ENCODE measurements at regions not wholly inside any gene's neighbourhood (a gene's known extent, or its start where the extent isn't known, plus 50 kb on each side); places are given as distances from the start of the nearest gene placed in this dataset.
A peak's percentile ranks its signal among the peaks of the same experiment; 100 is the strongest.

GRCh38 chr1:195328102-195328501 is 1280.1 kb downstream of the KCNT2 start:
- no peak for DNase-seq

- no peak for DNase-seq
Measured at GRCh38 chr1:195327361-195327760, 1280.9 kb downstream of the KCNT2 start.

GRCh38 chr1:195326325-195326724 is 1281.9 kb downstream of the KCNT2 start:
- no peak for DNase-seq

- DNase-seq, result no peak
Measured at GRCh38 chr1:195325181-195325580, 1283.1 kb downstream of the KCNT2 start.

DNA sequence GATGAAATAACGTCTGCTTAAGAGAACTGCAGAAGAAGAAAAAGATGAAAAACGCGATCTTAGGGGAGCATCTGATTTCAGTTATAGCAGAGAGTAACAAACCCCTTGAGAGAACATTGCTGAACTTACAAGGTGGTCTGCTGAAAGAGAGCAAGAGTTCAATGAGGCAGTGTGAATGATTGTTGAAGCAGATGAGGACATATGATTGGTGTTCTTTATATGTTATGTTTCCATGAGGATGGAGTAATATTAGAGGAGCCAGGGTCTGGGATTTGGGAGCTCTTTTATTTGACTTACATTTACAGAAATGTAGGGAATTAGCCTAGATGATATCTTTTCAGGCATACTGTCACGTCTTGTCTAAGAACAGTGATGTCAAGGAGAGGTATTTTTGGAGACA is 1302.0 kb downstream of the KCNT2 start:
- no peak for DNase-seq

DNA sequence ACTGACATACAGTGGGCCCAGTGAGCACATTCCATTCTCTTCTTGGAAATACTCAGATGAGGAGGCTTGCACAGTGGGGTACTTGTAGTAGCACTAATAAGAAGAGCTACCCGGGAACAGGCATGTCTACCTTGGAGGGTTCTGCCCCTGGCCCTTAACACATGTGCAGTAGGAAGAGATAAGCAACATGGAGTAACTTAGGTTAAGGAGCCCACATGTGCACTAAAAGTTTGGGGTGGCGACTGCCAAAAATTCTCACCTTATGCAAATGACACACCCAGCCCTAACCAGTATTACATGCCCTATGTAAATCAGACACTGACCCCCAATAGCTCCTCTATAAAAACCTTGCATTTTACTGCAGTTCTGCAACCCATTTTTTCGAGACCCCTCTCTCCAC is 1313.3 kb downstream of the KCNT2 start:
- DNase-seq, result no peak

GRCh38 chr1:195278644-195279043 is 1329.6 kb downstream of the KCNT2 start:
- DNase-seq, result no peak

GRCh38 chr1:195275710-195276109 is 1332.5 kb downstream of the KCNT2 start:
- no peak for DNase-seq

DNA sequence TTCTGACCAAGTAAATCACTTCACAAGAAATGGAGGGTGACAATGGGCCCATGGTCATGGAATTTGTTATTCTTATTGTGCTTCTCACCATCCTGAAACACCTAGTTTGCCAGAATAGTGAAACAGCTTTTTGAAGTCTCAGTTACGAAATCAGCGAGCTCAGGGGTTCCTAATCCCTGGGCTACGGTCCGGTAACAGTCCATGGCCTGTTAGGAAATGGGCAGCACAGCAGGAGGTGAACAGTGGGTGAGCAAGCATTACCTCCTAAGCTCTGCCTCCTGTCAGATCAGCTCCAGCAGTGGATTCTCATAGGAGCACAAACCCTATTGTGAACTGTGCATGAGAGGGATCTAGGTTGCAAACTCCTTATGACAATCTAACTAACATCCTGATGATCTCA is 1356.3 kb downstream of the KCNT2 start:
- no peak for DNase-seq

DNA sequence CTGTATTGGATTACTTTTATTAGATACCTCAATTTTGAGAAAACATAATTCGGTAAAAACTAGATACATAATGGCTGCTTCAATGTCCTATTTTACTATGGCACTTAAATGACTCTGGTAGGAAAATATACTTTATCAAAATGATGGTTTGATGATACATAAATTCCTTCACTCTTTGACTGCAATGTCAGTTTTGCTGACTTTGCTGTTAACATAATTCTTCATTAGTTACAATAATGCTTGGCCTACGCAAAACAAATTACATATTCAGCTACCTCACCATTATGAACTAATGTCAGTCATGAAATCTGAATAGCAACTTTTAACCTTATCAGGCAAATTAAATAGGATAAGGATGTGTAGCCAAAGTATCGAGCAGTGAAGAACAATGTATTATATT is 1364.7 kb downstream of the KCNT2 start:
- no peak for DNase-seq

- no peak for DNase-seq
Measured at GRCh38 chr1:195241066-195241465, 1367.2 kb downstream of the KCNT2 start.

DNA sequence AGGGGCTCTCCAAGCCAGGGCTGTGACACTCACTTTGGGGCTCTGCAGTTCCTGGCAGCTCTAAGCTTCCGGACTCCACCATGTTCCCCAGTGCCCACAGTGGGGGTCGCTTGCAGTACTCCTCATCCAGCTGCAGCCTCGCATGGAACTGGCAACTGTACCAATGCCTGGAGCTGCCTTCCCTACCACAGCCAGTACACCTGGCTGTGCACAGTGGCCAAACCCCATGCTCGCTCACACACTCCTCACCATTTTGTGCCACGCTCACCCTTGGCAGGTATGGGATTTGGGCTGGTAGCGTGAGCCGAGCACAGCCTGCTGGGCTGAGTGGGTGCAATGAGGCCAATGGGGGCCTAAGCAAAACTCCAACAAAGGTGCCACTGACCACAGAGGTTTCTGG is 1369.9 kb downstream of the KCNT2 start:
- no peak for DNase-seq

GRCh38 chr1:195236991-195237889 is 1371.0 kb downstream of the KCNT2 start:
- DNase-seq, result no peak

GRCh38 chr1:195218428-195219212 is 1389.6 kb downstream of the KCNT2 start:
- no peak for DNase-seq

GRCh38 chr1:195202241-195202640 is 1406.0 kb downstream of the KCNT2 start:
- DNase-seq, result no peak

DNA sequence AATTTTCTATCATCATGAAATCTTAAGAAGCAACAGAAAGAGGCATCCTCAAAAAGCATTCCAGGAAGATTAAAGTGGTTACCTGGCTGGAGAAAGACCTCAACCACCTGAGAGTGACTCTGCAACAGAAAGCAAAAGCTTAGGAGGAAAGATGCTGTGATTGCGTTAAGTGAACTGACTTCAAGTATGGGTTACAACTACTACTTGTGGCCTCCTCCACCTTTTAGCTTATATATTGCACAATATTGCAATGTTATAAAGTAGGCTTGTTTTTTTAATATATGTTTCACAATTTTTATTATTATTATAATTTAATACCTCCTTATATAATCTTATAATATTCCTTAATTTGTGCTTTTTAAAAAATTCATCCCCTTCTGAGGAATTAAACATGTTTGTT is 1407.5 kb downstream of the KCNT2 start:
- DNase-seq, result no peak

DNA sequence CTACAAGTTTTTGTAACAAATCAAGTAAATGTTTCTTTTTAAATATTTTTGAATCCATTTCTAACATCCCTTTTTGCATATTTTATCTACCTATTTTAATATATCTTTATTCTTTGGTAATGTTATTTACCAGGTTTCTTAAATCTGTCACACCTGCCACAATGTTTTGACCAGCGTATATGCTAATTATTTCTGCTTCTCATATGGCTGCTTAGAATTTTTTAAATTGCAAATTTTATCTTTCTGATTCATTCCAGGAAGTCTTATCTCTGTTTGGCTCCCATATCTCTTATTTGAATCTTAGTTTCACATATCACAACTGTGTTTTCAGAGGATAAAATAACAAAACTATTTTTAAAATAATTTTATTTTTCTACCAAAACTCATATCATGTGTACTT is 1411.1 kb downstream of the KCNT2 start:
- no peak for DNase-seq

- peak; percentile 84 for DNase-seq
Measured at GRCh38 chr1:195195423-195196057, 1412.7 kb downstream of the KCNT2 start.

- DNase-seq, result no peak
Measured at GRCh38 chr1:195193134-195193533, 1415.1 kb downstream of the KCNT2 start.

DNA sequence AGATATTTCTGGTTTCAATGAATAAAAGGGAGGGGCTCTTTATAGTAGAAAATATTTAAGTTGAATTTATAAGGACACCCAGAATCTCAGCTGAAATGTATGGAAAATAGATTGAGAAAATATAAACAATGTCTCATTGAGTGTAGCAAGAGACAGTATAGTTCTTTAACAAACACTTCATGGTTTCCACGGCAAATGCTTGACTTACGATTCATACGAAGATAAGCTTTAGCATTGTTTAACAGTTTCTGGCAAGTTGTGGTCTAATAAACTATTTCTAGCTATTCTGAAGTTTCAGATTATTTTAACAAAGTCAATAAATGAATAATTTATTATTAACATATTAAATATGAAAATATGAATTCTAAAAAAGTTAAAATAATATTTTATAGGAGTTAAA is 1419.4 kb downstream of the KCNT2 start:
- no peak for DNase-seq

DNA sequence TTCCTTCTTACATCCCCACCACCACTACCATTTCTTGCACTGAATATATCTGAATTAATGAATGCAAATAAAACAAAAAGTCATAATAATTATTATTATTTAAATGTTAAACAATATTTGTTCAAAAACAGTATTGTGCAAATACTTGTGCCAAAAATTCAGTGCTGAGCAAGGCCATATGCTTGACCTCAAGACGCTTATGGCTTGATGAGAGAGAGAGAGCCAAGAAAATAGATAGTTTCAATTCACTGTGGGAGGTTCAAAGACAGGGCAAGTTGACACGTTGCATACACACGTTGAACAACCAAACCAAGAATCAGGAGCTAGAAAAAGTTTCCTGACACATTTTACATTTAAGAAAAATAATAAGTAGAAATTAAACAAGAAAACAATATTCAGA is 1421.7 kb downstream of the KCNT2 start:
- DNase-seq, result no peak

- no peak for DNase-seq
Measured at GRCh38 chr1:195185736-195186135, 1422.5 kb downstream of the KCNT2 start.

DNA sequence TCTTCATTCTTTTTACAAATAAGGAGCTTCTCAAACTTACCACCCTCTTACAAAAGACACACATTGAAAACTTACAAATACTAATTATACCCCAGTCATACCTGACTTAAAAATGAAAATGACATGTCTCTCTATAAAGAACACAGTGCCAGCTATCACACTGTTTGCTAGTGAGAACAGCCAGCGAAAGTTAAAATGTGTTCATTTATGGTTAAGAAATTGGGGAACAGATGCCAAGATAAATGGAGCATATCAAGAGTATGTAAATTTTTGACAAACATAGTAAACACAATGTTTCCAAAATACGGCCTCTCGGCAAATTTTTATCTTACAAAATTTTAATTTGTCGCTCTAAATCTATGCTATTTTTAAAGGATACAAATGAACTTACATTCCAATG is 1422.9 kb downstream of the KCNT2 start:
- no peak for DNase-seq

GRCh38 chr1:195173753-195174152 is 1434.5 kb downstream of the KCNT2 start:
- no peak for DNase-seq
